GM21515 (cell line): ENCODE measurements at regions not wholly inside any gene's neighbourhood (a gene's known extent, or its start where the extent isn't known, plus 50 kb on each side); places are given as distances from the start of the nearest gene placed in this dataset.
"Not testable (repeated sequence)": the region's sequence is repeated elsewhere in the genome, so short reads cannot be mapped to it uniquely, and the experiment has no call there.

Experiments
- ATAC-seq: cut with Tn5 transposase; IDR thresholded peaks from one replicate; pipeline ENCODE4 v1.9.1; 2021; ENCODE audit not compliant: unreplicated experiment

DNA sequence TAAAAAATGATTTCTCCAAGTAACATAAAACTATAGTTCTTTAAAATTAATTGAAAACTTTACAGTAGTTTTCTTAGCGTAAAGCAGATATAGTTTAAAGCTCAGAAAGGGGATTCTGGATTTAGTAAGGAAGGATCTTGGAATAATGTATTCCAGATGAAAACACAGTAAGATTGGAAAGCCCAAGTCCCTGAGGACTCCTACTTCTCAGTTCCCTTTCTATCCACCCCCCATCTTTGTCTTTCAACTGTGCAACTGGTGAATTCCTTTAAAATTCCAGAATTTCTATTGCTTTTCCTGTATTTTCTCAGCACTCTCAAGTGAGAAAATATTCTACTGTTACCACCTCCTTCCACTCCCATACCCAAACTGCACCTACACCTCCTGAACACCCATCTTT, 184.5 kb upstream of the FBN2 start:
- no peak for ATAC-seq

DNA sequence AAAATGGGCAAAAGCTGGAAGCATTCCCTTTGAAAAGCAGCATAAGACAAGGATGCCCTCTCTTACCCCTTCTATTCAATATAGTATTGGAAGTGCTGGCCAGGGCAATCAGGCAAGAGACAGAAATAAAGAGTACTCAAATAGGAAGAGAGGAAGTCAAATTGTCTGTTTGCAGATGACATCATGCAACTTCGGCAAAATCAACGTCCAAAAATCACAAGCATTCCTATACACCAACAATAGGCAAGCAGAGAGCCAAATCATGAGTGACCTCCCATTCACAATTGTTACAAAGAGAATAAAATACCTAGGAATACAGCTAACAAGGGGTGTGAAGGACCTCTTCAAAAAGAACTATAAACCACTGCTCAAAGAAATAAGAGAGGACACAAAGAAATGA, 192.0 kb upstream of the FBN2 start:
- ATAC-seq = not testable (repeated sequence)

DNA sequence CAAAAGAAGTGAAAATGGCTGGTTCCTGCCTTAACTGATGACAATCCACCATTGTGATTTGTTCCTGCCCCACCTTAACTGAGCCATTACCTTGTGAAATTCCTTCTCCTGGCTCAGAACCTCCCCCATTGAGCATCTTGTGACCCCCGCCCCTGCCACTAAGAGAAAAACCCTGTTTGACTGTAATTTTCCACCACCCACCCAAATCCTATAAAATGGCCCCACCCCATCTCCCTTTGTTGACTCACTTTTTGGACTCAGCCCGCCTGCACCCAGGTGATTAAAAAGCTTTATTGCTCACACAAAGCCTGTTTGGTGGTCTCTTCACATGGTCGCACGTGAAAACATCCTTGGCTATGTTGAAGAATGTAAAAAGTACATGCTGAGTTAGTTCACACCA, 197.6 kb upstream of the FBN2 start:
- not testable (repeated sequence) for ATAC-seq

DNA sequence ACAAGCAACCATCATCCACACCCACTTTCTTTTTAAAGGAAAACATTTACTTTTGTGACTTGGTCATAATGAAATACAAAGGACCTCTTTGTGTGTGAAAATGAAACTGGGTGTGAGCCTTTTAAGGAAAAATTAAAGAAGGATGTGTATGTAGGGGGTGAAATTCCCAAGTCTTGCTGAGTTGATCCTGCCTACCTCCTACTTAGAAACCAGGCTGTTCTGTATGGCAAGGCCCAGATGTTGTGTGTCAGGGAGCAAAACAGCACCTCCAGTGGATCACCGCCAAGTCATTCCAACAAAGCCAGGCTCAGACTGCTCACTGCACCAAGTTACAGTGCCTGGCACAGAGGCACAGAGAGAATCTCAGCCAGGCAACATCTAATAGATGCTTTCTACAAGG, 198.5 kb upstream of the FBN2 start:
- no peak for ATAC-seq

GRCh38 chr5:128749136-128749898, 211.3 kb upstream of the FBN2 start:
- no peak for ATAC-seq

- ATAC-seq = no peak
These were observed 212.1 kb upstream of the FBN2 start for GRCh38 chr5:128750155-128750554.

DNA sequence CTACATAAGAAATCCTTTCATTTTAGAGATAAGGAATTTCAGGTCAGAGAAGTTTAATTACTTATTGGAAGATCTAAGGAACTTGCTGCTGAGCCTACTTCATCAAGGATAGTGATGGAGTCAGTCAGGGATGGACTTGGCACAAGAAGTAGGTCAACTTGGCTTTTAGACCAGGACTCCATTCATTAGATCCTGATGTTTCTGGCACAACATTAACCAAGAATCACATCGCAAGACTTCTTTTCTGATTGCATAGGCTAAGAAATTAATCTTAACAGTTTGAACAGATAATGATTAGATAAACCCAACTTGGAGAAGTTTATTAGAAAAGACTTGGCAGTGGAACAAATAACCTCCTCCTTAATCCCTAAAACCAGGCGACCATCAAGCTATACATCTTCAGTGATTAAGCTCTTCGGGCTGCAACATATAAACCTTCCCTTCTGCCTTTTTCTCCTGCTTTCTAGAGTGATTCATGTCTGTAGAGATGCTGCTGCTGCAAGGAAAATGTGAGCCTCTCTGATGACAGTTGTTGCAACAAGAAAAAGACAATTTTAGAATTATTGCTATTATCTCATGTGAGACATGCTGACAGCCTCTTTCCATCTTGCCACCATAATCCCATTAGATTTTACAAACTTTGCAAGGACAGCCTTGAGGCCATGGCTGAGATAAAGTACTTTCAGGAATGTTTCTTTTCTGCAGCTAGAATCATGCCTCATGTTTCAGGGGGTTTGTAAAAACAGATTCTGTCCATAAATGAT, 207.9 kb upstream of the SLC27A6 start:
- ATAC-seq = no peak

DNA sequence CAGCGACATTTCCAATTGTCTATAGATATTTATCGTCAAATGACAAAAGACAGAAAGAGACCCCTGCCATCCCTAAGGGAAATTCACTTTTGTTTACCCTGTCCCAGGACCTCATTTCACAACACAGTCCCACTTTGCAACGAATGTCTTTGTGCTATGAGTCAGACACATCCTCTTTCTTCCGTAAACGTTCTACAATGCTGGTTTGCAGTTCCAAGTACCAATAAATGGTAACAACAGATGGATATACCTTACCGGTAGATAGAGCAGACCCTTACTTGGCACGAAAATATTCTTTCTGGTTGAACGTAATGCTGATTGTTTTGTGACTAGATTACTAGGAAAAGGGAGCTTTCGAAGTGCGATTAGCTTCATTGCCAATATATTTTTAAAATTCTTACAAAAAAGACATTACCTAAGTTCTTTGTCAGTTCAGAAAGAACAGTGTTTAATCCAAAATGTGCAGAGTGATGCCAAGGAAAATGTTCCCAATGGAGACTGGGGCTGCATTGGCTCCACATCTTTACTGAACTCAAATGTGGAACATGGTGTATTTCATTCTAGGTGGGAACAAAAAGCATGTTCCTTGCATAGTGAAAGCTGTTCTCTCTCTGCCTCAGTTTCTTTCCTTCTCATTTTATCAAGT, 202.5 kb upstream of the SLC27A6 start:
- ATAC-seq = no peak

DNA sequence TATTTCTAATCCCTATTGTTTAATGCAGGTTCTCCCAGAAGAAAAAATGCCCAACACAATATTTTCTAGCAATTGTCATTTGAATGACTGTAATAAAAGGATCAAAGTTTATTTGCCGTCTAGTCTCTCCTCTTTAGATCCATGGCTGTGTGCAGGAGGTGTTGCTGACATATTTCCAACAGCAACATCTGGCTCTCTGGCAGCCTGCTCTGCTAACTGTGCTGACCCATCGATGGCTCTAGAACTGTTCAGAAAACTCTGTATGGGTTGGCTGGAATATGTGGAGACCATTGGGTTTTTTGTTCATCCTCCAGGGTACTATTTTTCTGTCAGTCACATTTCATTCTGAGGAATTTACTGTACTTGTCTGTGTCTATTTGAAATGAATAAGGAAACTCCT, 202.0 kb upstream of the SLC27A6 start:
- no peak for ATAC-seq

GRCh38 chr5:128764601-128765310, 200.5 kb upstream of the SLC27A6 start:
- ATAC-seq = no peak

DNA sequence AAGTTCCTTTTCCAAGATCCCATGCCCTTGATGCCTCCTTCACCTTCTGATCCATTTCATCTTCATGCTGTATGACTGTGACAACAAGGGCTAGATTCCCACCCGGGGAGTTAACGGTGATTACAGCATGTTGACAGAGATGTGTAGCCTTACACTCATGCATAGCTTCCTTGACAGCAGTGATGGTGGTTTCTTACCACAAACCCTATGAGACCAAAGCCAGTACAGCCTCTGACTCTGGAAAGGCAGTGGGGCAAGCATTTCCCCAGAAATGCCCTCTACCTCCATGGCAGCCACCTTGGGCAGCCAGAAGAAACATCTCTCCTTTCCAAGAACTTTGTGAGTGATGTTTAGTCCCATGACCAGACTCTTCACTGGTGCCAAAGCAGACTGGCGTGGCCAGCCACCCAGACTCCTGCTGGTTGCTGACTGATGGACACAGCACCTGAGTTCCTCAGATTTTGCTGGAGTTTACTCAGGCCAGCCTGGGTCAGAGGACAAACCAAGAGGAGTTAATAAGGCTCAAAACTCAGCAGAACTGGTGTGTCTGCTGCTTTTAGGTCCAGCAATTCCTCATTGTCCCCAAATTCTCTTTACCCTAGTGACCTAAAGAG, 199.7 kb upstream of the SLC27A6 start:
- no peak for ATAC-seq

DNA sequence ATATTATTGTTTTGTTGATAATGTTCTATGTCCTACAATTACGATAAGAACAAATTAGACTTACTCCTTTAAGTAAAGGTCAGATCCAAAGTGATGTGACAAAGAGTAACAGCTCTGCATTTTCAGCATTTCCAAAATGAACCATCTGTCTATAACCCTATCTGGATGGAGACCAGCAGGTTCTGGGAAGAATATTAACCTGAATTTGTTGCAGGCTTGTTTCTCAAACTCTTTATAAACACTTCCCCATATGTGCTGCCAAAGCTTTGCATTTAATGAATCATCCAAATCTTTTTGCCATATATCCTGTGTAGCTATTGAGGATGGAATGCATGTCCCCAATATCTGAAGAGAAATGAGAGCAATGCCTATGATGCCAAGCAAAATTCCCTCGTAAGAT, 198.9 kb upstream of the SLC27A6 start:
- ATAC-seq = no peak

DNA sequence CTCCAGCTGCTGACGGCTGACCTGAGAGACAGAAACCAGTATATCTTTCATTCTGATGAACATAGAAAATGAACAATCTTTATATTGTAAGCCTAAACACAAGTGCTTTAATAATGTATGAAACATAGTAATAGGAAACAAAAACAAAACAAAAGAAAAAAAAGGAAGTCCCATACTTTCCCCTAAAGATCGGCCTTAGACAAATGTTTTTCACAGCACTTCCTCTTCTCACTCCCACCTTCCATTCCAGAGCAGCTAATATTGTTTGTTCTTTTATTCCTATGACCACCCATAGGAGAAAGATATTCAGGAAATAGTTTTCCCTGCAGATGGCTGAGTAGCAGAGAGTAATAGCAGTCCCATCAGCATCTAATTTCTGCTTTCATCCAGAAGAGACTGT, 194.4 kb upstream of the SLC27A6 start:
- no peak for ATAC-seq

GRCh38 chr5:128772356-128772755, 192.9 kb upstream of the SLC27A6 start:
- ATAC-seq = no peak

DNA sequence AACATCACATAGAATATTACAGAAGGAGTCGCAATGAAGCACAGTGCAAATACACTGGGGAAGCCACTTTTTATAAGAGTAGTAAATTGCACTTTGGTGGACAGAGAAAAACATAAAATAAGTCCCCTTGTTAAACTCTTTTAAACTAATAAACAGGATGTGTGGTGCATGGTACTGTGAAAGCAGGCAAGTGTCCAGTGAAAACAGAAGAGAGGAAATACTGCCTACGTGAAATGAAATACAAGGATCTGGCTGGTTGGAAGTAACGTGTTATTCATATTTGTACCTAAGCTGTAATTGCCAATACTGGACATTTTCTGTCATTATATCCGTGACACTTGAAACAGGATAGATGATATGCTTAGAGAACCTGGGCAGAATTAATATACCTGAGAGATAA, 191.9 kb upstream of the SLC27A6 start:
- no peak for ATAC-seq

DNA sequence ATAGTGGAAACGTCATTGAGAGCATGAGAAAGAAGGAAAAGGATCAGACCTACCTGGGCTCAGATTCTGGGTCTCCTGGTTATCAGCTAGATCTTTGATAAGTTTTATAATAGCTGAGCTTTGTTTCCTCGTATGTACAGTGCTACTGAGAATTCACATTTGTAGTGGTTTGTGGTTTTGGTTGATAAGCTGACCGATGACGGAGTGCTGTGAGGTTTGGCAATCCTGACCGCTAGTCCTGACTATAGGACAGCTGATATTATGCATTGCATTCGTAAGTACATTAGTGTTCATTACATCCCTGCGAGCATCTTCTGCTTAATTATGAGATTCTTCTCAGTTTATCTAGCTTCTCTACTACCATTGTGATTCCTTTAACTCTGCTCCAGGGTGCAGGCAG, 190.7 kb upstream of the SLC27A6 start:
- ATAC-seq = no peak

GRCh38 chr5:128775558-128775957, 189.7 kb upstream of the SLC27A6 start:
- ATAC-seq = no peak

GRCh38 chr5:128777052-128777451, 188.2 kb upstream of the SLC27A6 start:
- peak; percentile 93 for ATAC-seq

DNA sequence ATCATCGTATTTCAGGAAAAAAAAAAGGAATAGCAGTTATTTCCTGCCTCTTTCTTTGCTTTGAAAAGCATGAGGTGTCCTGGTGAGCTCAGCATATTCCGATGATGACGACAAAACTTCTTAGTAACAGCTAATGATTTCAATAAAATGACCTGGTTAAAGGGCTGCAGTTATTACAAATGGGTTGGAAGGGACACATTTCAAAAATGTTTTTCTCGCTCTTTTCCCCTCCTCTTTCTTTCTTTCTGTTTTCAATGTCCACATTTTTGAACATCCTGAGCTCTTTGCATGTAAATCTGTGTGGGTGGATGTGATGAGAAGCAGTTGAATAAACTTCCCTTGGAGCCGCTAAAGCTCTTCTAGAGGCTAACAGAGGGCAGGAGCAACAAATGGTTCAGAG, 186.8 kb upstream of the SLC27A6 start:
- ATAC-seq = no peak

DNA sequence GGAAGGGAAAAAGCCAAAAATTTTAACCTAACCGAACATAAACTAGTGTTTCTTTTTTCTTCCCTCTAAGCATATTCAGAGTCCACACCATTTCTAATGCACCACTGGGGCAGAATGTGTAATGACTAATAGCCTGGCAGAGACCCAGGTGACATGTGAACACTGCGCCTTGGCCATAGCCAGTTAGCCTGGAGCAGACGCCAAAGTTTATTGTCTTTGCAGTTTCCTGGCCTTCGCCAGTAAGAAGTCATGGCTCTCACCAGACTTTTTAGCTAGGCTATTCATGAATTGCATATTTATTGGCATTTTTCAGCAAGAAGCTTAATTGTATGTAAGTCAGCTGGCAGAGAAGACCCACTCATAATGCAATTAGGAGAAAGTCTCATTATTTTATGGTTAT, 182.8 kb upstream of the SLC27A6 start:
- no peak for ATAC-seq

- no peak for ATAC-seq
These were observed 180.6 kb upstream of the SLC27A6 start for GRCh38 chr5:128784726-128785125.
